SK-N-SH (cell line): ENCODE measurements at regions not wholly inside any gene's neighbourhood (a gene's known extent, or its start where the extent isn't known, plus 50 kb on each side); places are given as distances from the start of the nearest gene placed in this dataset.

Source experiments
- CTCF ChIP-seq: fragments of 200-600 bp; sonication (generic); IDR thresholded peaks from 2 replicates; pipeline ENCODE4 v1.6.1; 2017; ENCODE audit warnings: antibody characterized with exemption, mild to moderate bottlenecking, moderate library complexity
- EZH2phosphoT487 ChIP-seq: fragments of 200-600 bp; sonication (generic); IDR thresholded peaks from 2 replicates; pipeline ENCODE4 v1.6.1; 2017; ENCODE audit warnings: low read depth, mixed run types, mild to moderate bottlenecking, antibody characterized with exemption, moderate library complexity, borderline replicate concordance
- JUND ChIP-seq: IDR thresholded peaks from 2 replicates; pipeline ENCODE4 v1.4.0; 2012
- POLR2AphosphoS5 ChIP-seq: IDR thresholded peaks from 2 replicates; pipeline ENCODE4 v1.6.1; 2012; ENCODE audit warnings: low read depth, low read length
- RCOR1 ChIP-seq: fragments of 150-350 bp; IDR thresholded peaks from 2 replicates; pipeline ENCODE4 v1.6.1; 2017; ENCODE audit warnings: antibody characterized with exemption, low read length
- TEAD4 ChIP-seq: IDR thresholded peaks from 2 replicates; pipeline ENCODE4 v1.4.0; 2012; ENCODE audit warnings: mild to moderate bottlenecking, borderline replicate concordance; ENCODE audit not compliant: insufficient read depth
- USF1 ChIP-seq: IDR thresholded peaks from 2 replicates; pipeline ENCODE4 v1.4.0; 2012; ENCODE audit warnings: low read depth, borderline replicate concordance

GRCh38 chr16:9528511-9529079, 437.2 kb downstream of the HAPSTR1 start:
- TF ChIP-seq CTCF, result no peak
- no peak for TF ChIP-seq JUND
- no peak for TF ChIP-seq POLR2AphosphoS5
- no peak for TF ChIP-seq USF1
- no peak for TF ChIP-seq TEAD4
- TF ChIP-seq RCOR1, result no peak
- no peak for TF ChIP-seq EZH2phosphoT487
